Cardiac fibroblast (primary cell): ENCODE measurements at regions not wholly inside any gene's neighbourhood (a gene's known extent, or its start where the extent isn't known, plus 50 kb on each side); places are given as distances from the start of the nearest gene placed in this dataset.

ENCODE experiments used
- DNase-seq, 2 donors: peaks; one replicate each; pipeline versions ENCODE4 v3.0.0 to v3.0.0-alpha.2; 2010; ENCODE audit warnings: low read depth in 2 of 2
- H3K4me3 ChIP-seq, 2 donors: replicated peaks in 1 of 2; 1 replicate in 1 of 2; 2 replicates in 1 of 2; pipeline ENCODE4 v1.5.1; 2011; ENCODE audit warnings: low read depth in 2 of 2, low read length in 2 of 2, mild to moderate bottlenecking in 2 of 2, moderate library complexity in 1 of 2
- CTCF ChIP-seq: IDR thresholded peaks from one replicate; pipeline ENCODE4 v1.5.1; 2011; ENCODE audit warnings: low read depth, mild to moderate bottlenecking, low read length, inconsistent platforms

- H3K4me3 ChIP-seq: no peak overlapping the region
- DNase-seq: peak in 1 of 2 donors; percentile 26
- TF ChIP-seq CTCF: no peak
These were observed 198.6 kb upstream of the S100G start for GRCh38 chrX:16451334-16451733.

GRCh38 chrX:16454926-16455325 lies 195.0 kb upstream of the S100G start:
- no peak for TF ChIP-seq CTCF
- H3K4me3 ChIP-seq: no peak overlapping the region
- DNase-seq: no peak

- TF ChIP-seq CTCF: no peak
- no peak overlapping the region for H3K4me3 ChIP-seq
- no peak for DNase-seq
These were observed 192.7 kb upstream of the S100G start for GRCh38 chrX:16457239-16457638.

GRCh38 chrX:16458208-16458607 lies 191.8 kb upstream of the S100G start:
- DNase-seq: no peak
- H3K4me3 ChIP-seq: no peak overlapping the region
- TF ChIP-seq CTCF: no peak

- no peak for TF ChIP-seq CTCF
- no peak overlapping the region for H3K4me3 ChIP-seq
- no peak for DNase-seq
These were observed 190.9 kb upstream of the S100G start for GRCh38 chrX:16459008-16459407.

- no peak for DNase-seq
- no peak for TF ChIP-seq CTCF
- no peak overlapping the region for H3K4me3 ChIP-seq
These were observed 188.0 kb upstream of the S100G start for GRCh38 chrX:16461968-16462367.

GRCh38 chrX:16462912-16463311 lies 187.0 kb upstream of the S100G start:
- TF ChIP-seq CTCF: no peak
- DNase-seq: peak; percentile 46 to 58
- no peak overlapping the region for H3K4me3 ChIP-seq
